Left ventricle myocardium inferior (tissue), 1 donor: ENCODE measurements at regions not wholly inside any gene's neighbourhood (a gene's known extent, or its start where the extent isn't known, plus 50 kb on each side); places are given as distances from the start of the nearest gene placed in this dataset.

Source experiments
- DNase-seq: peaks from one replicate; pipeline ENCODE4 v3.0.0-alpha.2; 2020
- H3K27ac ChIP-seq: fragments of 200-600 bp; replicated peaks from 2 replicates; pipeline ENCODE4 v1.8.0; 2021
- H3K27me3 ChIP-seq: fragments of 200-600 bp; 2 replicates; pipeline ENCODE4 v1.8.0; 2021; ENCODE audit warnings: low read depth
- H3K36me3 ChIP-seq: fragments of 200-600 bp; 2 replicates; pipeline ENCODE4 v1.8.0; 2021
- H3K4me1 ChIP-seq: fragments of 200-600 bp; 2 replicates; pipeline ENCODE4 v1.8.0; 2021
- H3K4me3 ChIP-seq: fragments of 200-600 bp; 2 replicates; pipeline ENCODE4 v1.8.0; 2021; ENCODE audit warnings: mild to moderate bottlenecking, moderate library complexity
- H3K9me3 ChIP-seq: fragments of 200-600 bp; replicated peaks from 2 replicates; pipeline ENCODE4 v1.8.0; 2021
- CTCF ChIP-seq: fragments of 200-600 bp; IDR thresholded peaks from 2 replicates; pipeline ENCODE4 v1.8.0; 2021; ENCODE audit warnings: antibody characterized with exemption, mild to moderate bottlenecking, borderline replicate concordance
- intact Hi-C: fragments of 100-400 bp; cut with micrococcal nuclease; formaldehyde crosslinking; loops from one replicate; pipeline ENCODE4 v1.11.0; 2022
- donor health status: DM: no; HTN: yes; CAD: no; lungs with severe emphysema.

GRCh38 chr11:86132667-86133249 is 63.9 kb upstream of the PICALM start:
- H3K27ac ChIP-seq, result no peak overlapping the region
- TF ChIP-seq CTCF, result no peak
- no peak overlapping the region for H3K4me3 ChIP-seq
- DNase-seq, result no peak
- no peaks in the 10 kb centered on the region for H3K9me3 ChIP-seq
- no peaks in the 10 kb centered on the region for H3K36me3 ChIP-seq
- intact Hi-C loops, result no loop called here
- H3K27me3 ChIP-seq, result no peaks in the 10 kb centered on the region
- peaks cover 5% of the 10 kb centered on the region for H3K4me1 ChIP-seq

DNA sequence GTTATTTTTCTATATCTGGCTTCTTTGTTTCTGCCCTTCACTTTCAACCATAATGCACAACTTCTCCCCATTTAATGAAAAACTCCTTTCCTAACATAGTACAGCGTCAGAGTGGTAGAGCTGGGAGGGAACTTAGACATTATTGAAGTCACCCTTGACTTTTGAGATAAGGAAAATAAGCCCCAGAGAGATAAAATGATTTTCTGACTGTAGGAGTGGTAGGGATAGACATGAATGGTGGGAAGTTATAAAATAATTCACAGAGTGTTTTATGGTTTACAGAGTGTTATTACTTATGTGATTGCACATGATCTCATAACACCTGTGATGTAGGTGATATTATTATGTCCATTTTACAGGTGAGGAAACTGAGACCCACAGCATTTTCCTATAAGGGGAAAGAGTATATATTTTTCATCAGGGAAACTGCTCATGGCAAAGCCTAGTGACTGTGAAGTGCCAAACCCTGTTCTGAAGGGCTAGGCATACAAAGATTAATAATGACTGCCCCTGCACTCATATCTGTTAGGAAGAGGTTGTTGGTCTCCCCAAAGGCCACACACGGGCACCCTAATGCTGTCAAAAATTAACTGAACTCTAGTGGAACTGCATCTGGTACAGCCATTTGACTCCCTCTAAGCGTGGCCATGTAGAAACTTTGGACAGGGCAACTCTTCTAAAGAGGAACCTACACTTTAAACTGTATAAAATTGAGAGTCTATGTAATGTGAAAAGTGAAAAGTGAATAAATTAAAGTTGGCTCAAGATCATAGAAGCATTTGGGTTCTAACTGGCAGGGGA is 61.1 kb upstream of the PICALM start:
- Histone ChIP-seq H3K4me1 (no peaks in the 10 kb centered on the region), H3K4me3 (no peak overlapping the region), H3K27ac (no peak overlapping the region), H3K27me3 (no peaks in the 10 kb centered on the region), H3K9me3 (no peaks in the 10 kb centered on the region), H3K36me3 (no peaks in the 10 kb centered on the region)
- intact Hi-C loops, result no loop called here
- DNase-seq, result no peak
- TF ChIP-seq CTCF, result no peak

GRCh38 chr11:86128914-86129313 is 60.0 kb upstream of the PICALM start:
- no peak for DNase-seq
- no peak for TF ChIP-seq CTCF
- H3K27ac ChIP-seq, result no peak overlapping the region
- H3K27me3 ChIP-seq, result no peaks in the 10 kb centered on the region
- H3K9me3 ChIP-seq, result no peaks in the 10 kb centered on the region
- no peak overlapping the region for H3K4me3 ChIP-seq
- no peaks in the 10 kb centered on the region for H3K36me3 ChIP-seq
- intact Hi-C loops, result no loop called here
- H3K4me1 ChIP-seq, result no peaks in the 10 kb centered on the region

GRCh38 chr11:86126862-86127261 is 58.0 kb upstream of the PICALM start:
- no peak for TF ChIP-seq CTCF
- H3K9me3 ChIP-seq, result no peaks in the 10 kb centered on the region
- no peak for DNase-seq
- H3K4me3 ChIP-seq, result no peak overlapping the region
- no peaks in the 10 kb centered on the region for H3K36me3 ChIP-seq
- no peaks in the 10 kb centered on the region for H3K4me1 ChIP-seq
- H3K27me3 ChIP-seq, result no peaks in the 10 kb centered on the region
- no peak overlapping the region for H3K27ac ChIP-seq
- intact Hi-C loops, result no loop called here

DNA sequence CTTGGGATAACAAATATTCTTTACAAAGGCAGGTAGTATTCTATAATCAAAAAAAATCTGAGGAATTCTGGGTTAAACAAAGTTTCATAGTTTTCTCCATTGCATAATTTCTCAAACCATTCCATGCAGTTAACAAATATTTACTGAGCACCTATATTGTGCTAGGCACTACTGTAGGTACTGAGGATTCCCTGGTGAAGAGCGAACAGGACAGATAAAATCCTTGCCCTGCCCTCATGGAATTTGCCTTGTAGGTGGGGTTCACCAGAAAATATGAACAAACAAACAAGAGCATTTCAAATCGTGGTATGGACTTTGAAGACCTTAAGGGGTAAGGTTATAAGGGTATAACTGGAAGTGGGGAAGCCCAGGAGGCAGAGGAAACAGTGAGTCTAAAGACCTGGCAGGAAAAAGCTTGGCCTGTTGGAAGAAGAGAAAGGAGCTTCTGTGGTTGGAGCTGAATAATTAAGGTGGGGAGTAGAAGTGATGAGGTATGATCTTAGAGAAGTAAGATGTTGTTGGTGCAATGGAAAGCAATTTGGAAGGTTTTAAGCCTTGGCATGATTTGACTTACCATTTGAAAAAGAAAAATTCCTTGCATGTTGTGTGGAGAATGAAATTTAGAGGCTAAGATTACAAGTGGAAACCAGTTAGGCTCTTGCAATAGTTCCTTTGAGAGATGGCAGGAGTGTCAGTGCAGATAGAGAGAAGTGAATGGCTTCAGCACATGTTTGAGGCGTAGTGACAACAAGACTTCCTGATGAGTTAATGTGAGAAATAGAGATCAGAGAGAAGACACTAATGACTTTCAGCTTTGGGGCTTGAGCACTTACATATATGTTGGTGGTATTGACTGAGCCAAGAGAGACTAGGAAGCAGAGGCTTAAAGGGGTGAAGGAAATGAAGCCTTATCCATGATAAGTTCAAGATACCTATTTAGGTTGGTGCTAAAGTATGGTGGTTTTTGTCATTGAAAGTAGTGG is 55.7 kb upstream of the PICALM start:
- TF ChIP-seq CTCF, result no peak
- Histone ChIP-seq H3K36me3 (no peaks in the 10 kb centered on the region), H3K4me1 (no peaks in the 10 kb centered on the region), H3K27ac (no peak overlapping the region), H3K27me3 (no peaks in the 10 kb centered on the region), H3K4me3 (no peak overlapping the region), H3K9me3 (no peaks in the 10 kb centered on the region)
- intact Hi-C loops, result no loop called here
- DNase-seq, result no peak
